Esophagus squamous epithelium (tissue), 4 donors: ENCODE measurements at regions not wholly inside any gene's neighbourhood (a gene's known extent, or its start where the extent isn't known, plus 50 kb on each side); places are given as distances from the start of the nearest gene placed in this dataset.

Source experiments
- POLR2A ChIP-seq, 4 donors: fragments of 450-650 bp; IDR thresholded peaks; one replicate each; pipeline ENCODE4 v1.6.1; 2017; ENCODE audit warnings: antibody characterized with exemption in 4 of 4, mild to moderate bottlenecking in 4 of 4, moderate library complexity in 3 of 4
- TF ChIP-seq, protein P1 (sequence below), 6 experiments: fragments of 450-650 bp in 4 of 6; fragments of 200-600 bp in 2 of 6; sonication (generic) in 2 of 6; IDR thresholded peaks; one replicate each; pipeline ENCODE4 v1.5.1; 2016 to 2019; ENCODE audit warnings: antibody characterized with exemption in 6 of 6, mild to moderate bottlenecking in 4 of 6, moderate library complexity in 4 of 6

DNA sequence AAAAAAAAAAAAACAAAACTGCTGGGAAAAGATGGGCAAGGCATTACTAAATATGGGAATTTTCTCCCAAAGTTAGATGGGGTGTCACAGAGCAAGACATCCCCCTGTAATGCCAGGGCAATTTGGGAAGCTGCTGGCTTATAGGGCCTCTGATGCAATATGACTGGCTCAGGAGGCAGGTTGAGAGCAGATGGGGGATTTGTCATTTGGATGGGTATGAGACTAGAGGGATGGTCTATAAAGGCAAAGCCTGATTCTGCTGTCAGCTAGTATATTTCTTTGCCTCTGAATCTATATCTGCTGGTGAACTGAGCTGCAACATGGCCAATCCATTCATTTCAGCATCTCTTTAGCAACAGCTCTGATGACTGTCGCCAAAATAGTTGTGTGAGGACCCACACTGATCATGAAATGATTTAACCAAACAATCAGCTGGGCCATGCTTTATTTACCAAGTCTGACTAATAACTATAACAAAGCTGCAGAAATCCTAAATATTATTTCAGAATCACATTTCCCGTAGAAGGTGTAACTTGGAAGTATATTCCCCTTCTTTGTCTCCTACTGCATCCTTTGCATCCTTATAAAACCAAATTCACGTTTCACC is 455.1 kb upstream of the ZNF608 start:
- TF ChIP-seq, protein P1, sequence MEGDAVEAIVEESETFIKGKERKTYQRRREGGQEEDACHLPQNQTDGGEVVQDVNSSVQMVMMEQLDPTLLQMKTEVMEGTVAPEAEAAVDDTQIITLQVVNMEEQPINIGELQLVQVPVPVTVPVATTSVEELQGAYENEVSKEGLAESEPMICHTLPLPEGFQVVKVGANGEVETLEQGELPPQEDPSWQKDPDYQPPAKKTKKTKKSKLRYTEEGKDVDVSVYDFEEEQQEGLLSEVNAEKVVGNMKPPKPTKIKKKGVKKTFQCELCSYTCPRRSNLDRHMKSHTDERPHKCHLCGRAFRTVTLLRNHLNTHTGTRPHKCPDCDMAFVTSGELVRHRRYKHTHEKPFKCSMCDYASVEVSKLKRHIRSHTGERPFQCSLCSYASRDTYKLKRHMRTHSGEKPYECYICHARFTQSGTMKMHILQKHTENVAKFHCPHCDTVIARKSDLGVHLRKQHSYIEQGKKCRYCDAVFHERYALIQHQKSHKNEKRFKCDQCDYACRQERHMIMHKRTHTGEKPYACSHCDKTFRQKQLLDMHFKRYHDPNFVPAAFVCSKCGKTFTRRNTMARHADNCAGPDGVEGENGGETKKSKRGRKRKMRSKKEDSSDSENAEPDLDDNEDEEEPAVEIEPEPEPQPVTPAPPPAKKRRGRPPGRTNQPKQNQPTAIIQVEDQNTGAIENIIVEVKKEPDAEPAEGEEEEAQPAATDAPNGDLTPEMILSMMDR (IDR thresholded peaks at IDR 0.05), result no peak
- TF ChIP-seq POLR2A (IDR thresholded peaks at IDR 0.05), result no peak
